Fibroblast of pulmonary artery (primary cell): ENCODE measurements at regions not wholly inside any gene's neighbourhood (a gene's known extent, or its start where the extent isn't known, plus 50 kb on each side); places are given as distances from the start of the nearest gene placed in this dataset.
"Not testable (repeated sequence)": the region's sequence is repeated elsewhere in the genome, so short reads cannot be mapped to it uniquely, and the experiment has no call there.

Source experiments
- DNase-seq: peaks from one replicate; pipeline ENCODE4 v3.0.0-alpha.2; 2010; ENCODE audit warnings: low read depth
- H3K4me3 ChIP-seq: replicated peaks from 2 replicates; pipeline ENCODE4 v1.5.1; 2011; ENCODE audit warnings: low read depth, mild to moderate bottlenecking, control low read depth, low read length, moderate library complexity
- CTCF ChIP-seq: IDR thresholded peaks from 2 replicates; pipeline ENCODE4 v1.5.1; 2011; ENCODE audit warnings: mild to moderate bottlenecking, control low read depth, low read length, inconsistent platforms; ENCODE audit errors: missing control alignments

DNA sequence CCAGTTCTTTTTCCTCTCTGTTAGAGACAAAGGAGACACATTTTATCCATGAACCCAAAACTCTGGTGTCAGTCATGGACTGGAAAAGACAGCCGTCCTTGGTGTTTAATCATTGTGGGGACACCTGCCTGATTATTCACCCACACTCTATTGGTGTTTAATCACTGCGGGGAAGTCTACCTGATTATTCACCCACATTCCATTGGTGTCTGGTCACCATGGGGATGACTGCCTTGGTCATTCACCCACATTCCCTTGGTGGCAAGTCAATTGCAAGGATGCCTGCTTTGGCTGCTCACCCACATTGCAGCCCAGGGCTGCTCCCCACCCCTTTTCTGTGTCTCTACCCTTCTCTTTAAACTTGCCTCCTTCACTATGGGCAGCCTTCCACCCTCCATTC, 589.7 kb upstream of the AMELY start:
- no peak for DNase-seq
- H3K4me3 ChIP-seq = no peak overlapping the region
- no peak for TF ChIP-seq CTCF

DNA sequence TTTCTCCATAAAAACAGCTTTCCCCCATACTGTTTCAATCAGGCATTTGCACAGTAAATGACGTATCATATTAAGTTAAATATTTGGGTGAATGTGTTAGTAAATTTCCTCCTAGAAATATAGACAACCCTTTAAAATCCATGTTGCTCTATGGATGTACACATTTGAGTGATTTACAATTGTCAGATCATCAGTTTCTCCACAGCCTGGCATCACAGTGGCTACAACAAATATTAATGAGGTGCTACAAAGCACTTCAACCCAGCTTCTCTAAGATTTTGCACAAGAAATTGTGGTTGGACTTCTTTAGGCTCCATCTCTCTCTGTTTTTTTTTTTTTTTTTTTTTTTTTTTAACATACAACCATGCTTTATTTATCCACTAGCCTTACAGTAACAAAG, 584.4 kb upstream of the AMELY start:
- no peak for DNase-seq
- H3K4me3 ChIP-seq = no peak overlapping the region
- TF ChIP-seq CTCF = no peak

- not testable (repeated sequence) for DNase-seq, H3K4me3 ChIP-seq
Observed at GRCh38 chrY:7484455-7485285, 573.1 kb upstream of the AMELY start.

DNA sequence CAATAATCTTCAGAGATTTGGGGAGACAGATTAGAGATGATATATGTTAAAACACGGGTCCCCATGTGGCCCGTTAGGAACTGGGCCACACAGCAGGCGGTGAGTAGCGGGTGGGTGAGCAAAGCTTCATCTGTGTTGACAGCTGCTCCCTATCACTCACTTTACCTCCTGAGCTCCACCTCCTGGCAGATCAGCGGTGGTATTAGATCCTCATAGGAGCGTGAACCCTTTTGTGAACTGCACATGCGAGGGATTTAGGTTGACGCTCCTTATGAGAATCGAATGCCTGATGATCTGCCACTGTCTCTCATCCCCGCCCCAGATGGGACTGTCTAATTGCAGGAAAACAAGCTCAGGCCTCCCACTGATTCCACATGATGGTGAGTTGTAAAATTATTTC, 560.4 kb upstream of the AMELY start:
- H3K4me3 ChIP-seq = no peak overlapping the region
- DNase-seq = no peak
- TF ChIP-seq CTCF = no peak

GRCh38 chrY:7470037-7470436, 558.5 kb upstream of the AMELY start:
- DNase-seq = no peak
- no peak overlapping the region for H3K4me3 ChIP-seq
- no peak for TF ChIP-seq CTCF

DNA sequence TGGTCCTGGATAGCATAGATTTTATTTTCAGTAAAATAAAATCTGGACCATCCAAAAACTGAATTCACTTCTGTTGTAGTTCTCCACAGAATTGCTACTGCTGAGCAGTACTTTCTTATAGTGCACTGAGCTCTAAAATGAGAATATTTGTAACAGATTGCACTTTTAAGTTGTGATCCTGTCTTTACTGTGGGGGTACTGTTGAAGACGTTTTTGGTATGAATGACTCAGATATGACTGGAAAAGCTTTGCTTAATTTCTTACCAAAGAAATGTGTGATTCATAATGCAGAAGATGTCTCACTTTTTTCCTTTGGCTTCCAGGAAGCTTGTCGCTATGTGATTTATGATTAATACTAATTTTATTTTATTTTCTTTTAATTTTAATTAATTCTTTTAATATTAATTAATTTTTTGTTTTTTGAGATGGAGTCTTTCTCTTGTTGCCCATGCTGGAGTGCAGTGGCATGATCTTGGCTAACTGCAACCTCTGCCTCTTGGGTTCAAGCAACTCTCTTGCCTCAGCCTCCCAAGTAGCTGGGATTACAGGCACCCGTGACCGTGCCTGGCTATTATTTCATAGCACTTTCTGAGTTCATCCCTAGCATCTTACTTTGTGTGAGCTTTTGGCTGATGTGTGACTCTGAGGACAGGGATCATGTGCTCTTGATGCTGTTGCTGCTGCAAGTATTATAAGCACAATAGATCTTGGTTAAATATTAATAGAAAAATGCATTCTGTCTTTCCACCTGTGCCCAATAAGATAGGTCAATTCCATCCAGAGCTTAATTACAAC, 557.6 kb upstream of the AMELY start:
- peak; percentile 75 for DNase-seq
- no peak for TF ChIP-seq CTCF
- H3K4me3 ChIP-seq = no peak overlapping the region

GRCh38 chrY:7467796-7468520, 556.4 kb upstream of the AMELY start:
- peak; percentile 83 for DNase-seq
- no peak overlapping the region for H3K4me3 ChIP-seq
- TF ChIP-seq CTCF = no peak
